ENCODE measurements at regions not wholly inside any gene's neighbourhood (a gene's known extent, or its start where the extent isn't known, plus 50 kb on each side); places are given as distances from the start of the nearest gene placed in this dataset.
"Not testable (repeated sequence)": the region's sequence is repeated elsewhere in the genome, so short reads cannot be mapped to it uniquely, and the experiment has no call there.

- Histone ChIP-seq H3K27ac (no peak overlapping the region), H3K4me3 (no peak overlapping the region), H3K9me3 (no peaks in the 10 kb centered on the region), H3K27me3 (replicated peaks; ENCODE audit: insufficient read depth) (no peaks in the 10 kb centered on the region), H3K36me3 (no peaks in the 10 kb centered on the region), H3K4me1 (replicated peaks) (no peaks in the 10 kb centered on the region)
- intact Hi-C loops (cut with DNase I): no loop called here
- TF ChIP-seq POLR2A (IDR thresholded peaks at IDR 0.05) (no peak), POLR2AphosphoS5 (IDR thresholded peaks at IDR 0.05) (no peak), CTCF (IDR thresholded peaks at IDR 0.05) (no peak)
- DNase-seq (ENCODE audit: low spot score): no peak
Measured at GRCh38 chr2:186136860-186137259, 349.2 kb upstream of the ZC3H15 start.

- Histone ChIP-seq H3K27me3 (replicated peaks; ENCODE audit: insufficient read depth) (no peaks in the 10 kb centered on the region), H3K36me3 (no peaks in the 10 kb centered on the region), H3K4me3 (no peak overlapping the region), H3K4me1 (replicated peaks) (no peaks in the 10 kb centered on the region), H3K9me3 (no peaks in the 10 kb centered on the region), H3K27ac (no peak overlapping the region)
- TF ChIP-seq POLR2A (IDR thresholded peaks at IDR 0.05) (no peak), CTCF (IDR thresholded peaks at IDR 0.05) (no peak), POLR2AphosphoS5 (IDR thresholded peaks at IDR 0.05) (no peak)
- DNase-seq (ENCODE audit: low spot score): no peak
- intact Hi-C loops (cut with DNase I): no loop called here
- 55% methylated on average over 2 of the region's 2 CpGs for WGBS
Measured at GRCh38 chr2:186138845-186139244, 347.2 kb upstream of the ZC3H15 start.

DNA sequence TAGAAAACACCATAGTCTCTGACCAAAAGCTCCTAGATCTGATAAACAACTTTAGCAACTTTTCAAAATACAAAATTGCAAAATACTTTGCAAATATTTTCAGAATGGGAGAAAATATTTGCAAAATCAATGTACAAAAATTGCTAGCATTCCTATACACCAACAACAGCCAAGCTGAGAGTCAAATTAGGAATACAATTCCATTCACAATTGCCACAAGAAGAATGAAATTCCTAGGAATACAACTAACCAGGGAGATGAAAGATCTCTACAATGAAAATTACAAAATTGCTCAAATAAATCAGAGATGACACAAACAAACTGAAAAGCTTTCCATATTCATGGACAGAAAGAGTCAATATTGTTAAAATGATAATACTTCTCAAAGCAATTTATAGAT is 327.0 kb upstream of the ZC3H15 start:
- H3K27me3 ChIP-seq (replicated peaks; ENCODE audit: insufficient read depth): no peaks in the 10 kb centered on the region
- no peaks in the 10 kb centered on the region for H3K36me3 ChIP-seq
- H3K4me1 ChIP-seq (replicated peaks): no peaks in the 10 kb centered on the region
- intact Hi-C loops (cut with DNase I): no loop called here
- no peaks in the 10 kb centered on the region for H3K9me3 ChIP-seq
- no peak overlapping the region for H3K27ac ChIP-seq
- TF ChIP-seq POLR2A (IDR thresholded peaks at IDR 0.05) (no peak), POLR2AphosphoS5 (IDR thresholded peaks at IDR 0.05) (no peak)
- DNase-seq (ENCODE audit: low spot score): no peak
- no peak overlapping the region for H3K4me3 ChIP-seq

GRCh38 chr2:186164325-186164724 is 321.7 kb upstream of the ZC3H15 start:
- Histone ChIP-seq H3K9me3 (no peaks in the 10 kb centered on the region), H3K4me3 (no peak overlapping the region), H3K27ac (no peak overlapping the region), H3K36me3 (no peaks in the 10 kb centered on the region), H3K4me1 (replicated peaks) (no peaks in the 10 kb centered on the region), H3K27me3 (replicated peaks; ENCODE audit: insufficient read depth) (no peaks in the 10 kb centered on the region)
- DNase-seq (ENCODE audit: low spot score): no peak
- 100% methylated on average over 2 of the region's 2 CpGs for WGBS
- intact Hi-C loops (cut with DNase I): no loop called here
- no peak for TF ChIP-seq POLR2A (IDR thresholded peaks at IDR 0.05)

GRCh38 chr2:186170693-186171092 is 315.4 kb upstream of the ZC3H15 start:
- TF ChIP-seq POLR2A (IDR thresholded peaks at IDR 0.05) (no peak), POLR2AphosphoS5 (IDR thresholded peaks at IDR 0.05) (no peak), CTCF (IDR thresholded peaks at IDR 0.05) (no peak)
- Histone ChIP-seq H3K4me3 (no peak overlapping the region), H3K9me3 (no peaks in the 10 kb centered on the region), H3K27me3 (replicated peaks; ENCODE audit: insufficient read depth) (no peaks in the 10 kb centered on the region), H3K27ac (no peak overlapping the region), H3K4me1 (replicated peaks) (no peaks in the 10 kb centered on the region), H3K36me3 (no peaks in the 10 kb centered on the region)
- 84% methylated on average over 1 of the region's 1 CpG for WGBS
- DNase-seq (ENCODE audit: low spot score): no peak
- intact Hi-C loops (cut with DNase I): no loop called here

- Histone ChIP-seq H3K9me3 (no peaks in the 10 kb centered on the region), H3K36me3 (no peaks in the 10 kb centered on the region), H3K4me3 (no peak overlapping the region), H3K4me1 (replicated peaks) (no peaks in the 10 kb centered on the region), H3K27me3 (replicated peaks; ENCODE audit: insufficient read depth) (no peaks in the 10 kb centered on the region), H3K27ac (no peak overlapping the region)
- 74% methylated on average over 1 of the region's 1 CpG for WGBS
- TF ChIP-seq POLR2A (IDR thresholded peaks at IDR 0.05) (no peak), CTCF (IDR thresholded peaks at IDR 0.05) (no peak), POLR2AphosphoS5 (IDR thresholded peaks at IDR 0.05) (no peak)
- DNase-seq (ENCODE audit: low spot score): no peak
- intact Hi-C loops (cut with DNase I): no loop called here
Measured at GRCh38 chr2:186181625-186182024, 304.4 kb upstream of the ZC3H15 start.

DNA sequence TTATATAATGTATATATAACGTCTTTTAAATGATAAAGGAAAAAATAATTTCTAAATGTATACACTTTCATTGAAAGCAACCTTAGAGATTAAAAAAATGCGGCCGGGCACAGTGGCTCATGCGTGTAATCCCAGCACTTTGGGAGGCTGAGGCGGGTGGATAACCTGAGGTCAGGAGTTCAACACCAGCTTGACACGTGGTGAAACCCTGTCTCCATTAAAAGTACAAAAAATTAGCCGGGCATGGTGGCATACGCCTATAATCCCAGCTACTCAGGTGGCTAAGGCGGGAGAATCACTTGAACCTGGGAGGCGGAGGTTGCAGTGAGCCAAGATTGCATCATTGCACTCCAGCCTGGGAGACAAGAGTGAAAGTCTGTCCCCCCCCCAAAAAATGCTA is 303.7 kb upstream of the ZC3H15 start:
- WGBS: 89% methylated on average over 10 of the region's 10 CpGs

More for the DNA sequence above, 303.7 kb upstream of the ZC3H15 start:
- DNase-seq (ENCODE audit: low spot score); H3K4me3 ChIP-seq; intact Hi-C loops (cut with DNase I); H3K9me3 ChIP-seq; H3K36me3 ChIP-seq; H3K27ac ChIP-seq; H3K27me3 ChIP-seq (replicated peaks; ENCODE audit: insufficient read depth); H3K4me1 ChIP-seq (replicated peaks): not testable (repeated sequence)

Measured in prostate gland (tissue), 2 donors.